Brain pericyte (primary cell): ENCODE measurements at regions not wholly inside any gene's neighbourhood (a gene's known extent, or its start where the extent isn't known, plus 50 kb on each side); places are given as distances from the start of the nearest gene placed in this dataset.

Source experiments
- DNase-seq: peaks from one replicate; pipeline ENCODE4 v3.0.0-alpha.2; 2012; ENCODE audit warnings: low read depth, low spot score

DNA sequence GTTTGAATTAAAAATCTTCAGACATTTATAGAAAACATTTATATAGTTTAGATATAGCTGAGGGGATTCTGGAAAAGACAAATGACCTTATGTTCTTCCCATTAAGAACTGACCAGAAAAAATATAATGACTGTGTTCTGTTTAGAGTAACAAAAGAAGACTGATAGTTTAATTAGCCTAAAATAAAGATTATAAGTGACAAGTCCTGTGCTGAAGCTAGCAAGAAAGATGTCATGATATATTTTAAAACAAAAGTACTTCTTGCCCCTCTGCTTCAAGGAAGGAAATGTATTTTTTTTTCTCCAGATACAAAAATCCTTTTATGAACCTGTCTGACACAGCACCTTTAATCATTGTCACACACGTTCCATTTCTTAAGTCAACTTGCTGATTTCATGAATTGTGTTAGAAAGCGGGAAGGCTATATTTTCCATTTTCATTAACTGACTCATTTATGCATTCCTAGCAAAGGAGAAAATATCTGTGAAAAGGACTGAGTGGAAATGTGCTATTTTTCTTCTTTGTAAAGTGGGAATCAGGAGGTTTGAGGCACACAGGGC is 690.7 kb upstream of the GOT2 start:
- DNase-seq = no peak

DNA sequence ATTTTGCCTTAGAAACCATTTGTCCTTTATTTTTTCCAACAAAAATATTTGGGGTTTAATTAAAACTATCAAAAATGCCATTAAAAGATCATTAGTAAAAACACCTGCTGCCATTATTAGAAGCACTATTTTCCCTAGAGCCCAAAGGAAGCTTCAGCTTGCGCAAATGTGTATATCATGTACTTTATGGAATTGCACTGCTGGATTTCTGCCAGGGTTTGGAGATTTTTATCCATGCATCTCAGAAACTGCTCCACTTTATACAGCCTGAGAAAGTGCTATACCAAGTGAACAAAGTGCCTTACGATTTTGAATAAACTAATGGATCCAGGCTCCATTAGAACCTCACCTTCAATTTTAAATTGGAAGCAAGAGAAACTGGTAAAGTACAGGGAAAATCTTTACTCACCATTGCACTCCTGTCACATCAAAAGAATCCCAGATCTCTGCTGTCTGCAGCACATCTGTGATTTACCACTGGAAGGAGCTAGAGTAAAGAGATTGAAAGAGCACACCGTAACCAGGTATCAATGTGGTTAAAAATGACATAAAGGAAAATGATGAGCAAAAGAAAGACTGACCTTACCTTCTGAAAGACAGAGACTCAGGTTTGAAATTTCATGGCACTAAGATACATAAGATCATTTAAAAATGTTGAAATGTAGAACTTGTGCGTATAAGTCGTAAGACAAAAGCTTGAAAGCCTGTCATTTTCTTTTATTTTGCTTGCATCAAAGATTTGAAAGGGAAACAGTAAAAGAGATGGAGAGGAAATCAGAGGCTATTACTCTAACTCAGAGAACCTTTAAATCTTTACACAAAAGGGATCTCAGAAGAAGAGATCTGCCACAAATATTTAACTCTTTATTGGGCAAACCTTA is 678.1 kb upstream of the GOT2 start:
- DNase-seq = no peak

DNA sequence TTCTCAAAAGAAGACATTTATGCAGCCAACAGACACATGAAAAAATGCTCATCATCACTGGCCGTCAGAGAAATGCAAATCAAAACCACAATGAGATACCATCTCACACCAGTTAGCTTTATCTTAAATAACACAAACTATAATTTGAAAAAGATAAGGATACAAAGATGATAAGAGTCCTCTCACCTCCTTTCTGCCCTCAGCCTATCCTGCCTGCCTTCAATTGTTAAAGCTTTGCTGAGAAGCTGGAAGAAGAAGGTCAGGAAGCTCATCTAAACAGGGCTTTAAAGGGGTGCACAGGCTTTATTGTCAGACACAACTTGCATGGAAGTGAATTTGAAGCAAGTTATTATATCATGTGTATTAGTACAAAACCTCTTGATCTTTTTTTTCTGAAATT is 676.3 kb upstream of the GOT2 start:
- DNase-seq = no peak

DNA sequence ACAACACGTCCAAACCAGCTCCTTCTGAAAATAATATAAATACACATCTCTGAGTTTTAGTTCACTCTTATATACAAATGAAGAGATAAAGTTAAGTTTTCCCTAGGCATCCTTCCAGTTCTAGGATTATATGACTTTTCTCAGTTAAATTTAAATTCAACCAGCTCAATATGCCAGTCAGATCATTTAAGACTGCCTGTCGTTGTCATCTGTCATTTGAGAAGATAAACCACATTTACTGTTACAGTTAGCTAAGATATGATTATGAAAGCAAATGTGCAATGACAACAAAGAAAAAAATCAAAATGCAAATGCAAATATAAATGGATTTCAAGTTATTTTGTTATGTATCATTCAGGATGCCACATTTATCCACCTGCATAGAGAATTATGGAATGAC is 671.7 kb upstream of the GOT2 start:
- no peak for DNase-seq

DNA sequence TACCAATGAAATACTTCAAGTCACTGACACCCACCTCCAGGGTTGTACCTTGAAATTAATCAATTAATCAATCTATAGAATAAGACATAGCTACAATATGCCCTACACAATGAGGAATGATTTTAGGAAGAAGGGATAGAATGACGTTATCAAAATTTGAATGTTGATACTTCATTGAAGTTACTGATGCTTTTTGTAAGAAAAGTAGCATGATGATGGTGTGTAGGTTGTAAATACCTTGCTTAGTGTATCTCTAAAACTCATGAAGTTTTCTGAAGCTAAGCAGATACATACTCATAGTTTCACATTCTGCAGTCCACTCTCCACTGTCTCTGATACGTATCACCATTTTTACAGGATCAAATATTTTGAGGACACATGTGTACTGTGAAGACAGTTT is 670.4 kb upstream of the GOT2 start:
- no peak for DNase-seq

DNA sequence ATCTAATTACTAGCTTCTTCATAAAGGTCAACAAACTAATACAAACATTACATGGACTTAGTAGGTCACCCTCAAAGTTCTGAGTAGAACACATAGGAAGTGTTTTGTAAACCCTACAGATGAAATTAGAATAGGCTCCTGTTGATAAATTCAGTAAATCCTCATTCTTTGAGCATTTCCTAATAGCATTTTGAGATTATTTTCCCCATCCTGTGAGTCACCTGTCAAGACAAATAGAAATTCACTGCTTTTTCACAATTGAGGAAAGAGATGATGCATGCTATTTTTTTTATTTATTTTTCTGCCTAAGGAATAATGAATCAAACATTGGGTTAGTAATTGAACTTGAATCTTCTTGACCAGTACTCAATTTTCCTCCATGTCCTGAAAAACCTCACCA is 666.7 kb upstream of the GOT2 start:
- DNase-seq = no peak

DNA sequence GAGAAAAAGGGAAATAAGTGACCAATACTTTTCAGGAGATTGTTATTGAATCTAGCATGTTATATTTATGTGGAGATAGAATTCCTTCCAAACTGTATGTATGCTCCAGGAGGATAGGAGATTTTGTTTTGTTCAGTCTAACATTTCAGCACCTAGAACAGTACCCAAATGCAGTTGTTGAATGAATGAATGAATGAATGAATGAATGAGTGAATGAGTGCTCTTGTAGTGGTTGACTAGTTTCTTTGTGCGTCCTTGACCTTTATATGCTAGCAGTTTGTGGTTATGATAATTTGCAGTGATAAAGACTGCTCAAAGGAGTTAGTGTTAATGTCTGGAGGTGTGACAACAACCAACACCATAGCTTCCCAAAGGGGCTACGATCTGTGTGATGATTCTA is 663.5 kb upstream of the GOT2 start:
- DNase-seq = no peak

DNA sequence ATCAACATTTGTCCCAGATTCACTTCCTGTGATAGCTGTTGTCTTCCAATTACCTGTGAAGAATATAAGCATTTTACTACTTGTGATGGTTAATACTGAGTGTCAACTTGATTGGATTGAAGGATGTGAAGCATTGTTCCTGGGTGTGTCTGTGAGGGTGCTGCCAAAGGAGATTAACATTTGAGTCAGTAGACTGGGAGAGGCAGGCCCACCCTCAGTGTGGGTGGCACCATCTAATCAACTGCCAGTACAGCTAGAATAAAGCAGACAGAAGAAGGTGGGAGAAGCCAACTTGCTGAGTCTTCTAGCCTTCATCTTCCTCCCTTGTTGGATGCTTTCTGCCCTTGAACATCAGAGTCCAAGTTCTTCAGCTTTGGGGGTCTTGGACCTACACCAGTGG is 660.4 kb upstream of the GOT2 start:
- no peak for DNase-seq

DNA sequence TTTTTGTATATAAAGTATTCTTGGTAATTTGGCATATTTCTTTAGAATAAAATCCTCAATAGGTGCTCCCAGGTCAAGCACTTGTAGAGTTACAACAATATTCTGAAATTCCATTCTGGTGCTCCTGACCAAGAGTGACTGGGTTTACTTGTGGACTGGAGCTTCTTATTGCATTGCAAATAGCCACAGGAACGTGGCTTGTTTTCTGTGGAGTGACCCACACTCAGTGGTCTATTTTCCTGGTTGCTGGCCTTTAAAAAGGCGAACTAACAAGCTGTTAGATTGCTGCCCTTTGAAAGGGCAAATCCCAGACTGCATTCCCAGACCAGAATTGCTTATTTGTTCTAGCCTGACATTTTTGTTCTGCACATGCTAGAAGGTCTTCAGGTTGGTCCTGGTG is 658.8 kb upstream of the GOT2 start:
- no peak for DNase-seq

DNA sequence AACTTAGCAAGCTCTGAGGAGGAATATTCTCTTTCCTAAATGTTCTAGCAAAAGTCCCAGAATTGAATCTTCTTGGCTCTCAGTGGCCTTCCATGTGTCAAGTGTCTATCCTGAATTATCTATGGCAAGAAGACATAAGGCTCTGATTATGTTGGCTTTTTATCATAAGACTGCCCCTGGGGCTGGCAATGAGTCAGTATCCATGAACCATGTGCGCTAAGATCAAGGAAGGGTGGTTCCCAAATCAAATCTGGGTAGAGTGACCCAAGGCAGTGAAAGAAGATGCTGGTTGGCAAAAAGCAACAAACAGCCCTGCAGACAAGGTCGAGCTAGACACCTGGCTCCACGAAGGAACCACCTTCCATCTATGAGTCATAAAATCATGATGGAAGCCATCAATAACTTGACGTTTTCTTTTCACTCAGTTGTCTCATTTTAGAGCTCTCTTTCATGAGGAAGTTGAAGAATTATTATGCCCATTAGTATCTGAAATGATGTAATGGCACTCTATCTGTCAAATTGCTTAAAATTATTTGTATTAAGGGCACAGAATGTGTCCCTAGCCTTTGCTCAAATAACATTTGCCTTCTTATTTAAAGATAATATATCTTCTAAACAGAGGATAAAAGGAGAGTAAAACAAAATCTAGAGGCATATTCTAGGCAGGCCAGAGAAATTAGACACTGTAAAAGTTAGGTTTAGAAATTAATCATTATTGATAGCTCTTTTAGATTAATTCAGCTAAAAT is 657.7 kb upstream of the GOT2 start:
- DNase-seq = no peak

DNA sequence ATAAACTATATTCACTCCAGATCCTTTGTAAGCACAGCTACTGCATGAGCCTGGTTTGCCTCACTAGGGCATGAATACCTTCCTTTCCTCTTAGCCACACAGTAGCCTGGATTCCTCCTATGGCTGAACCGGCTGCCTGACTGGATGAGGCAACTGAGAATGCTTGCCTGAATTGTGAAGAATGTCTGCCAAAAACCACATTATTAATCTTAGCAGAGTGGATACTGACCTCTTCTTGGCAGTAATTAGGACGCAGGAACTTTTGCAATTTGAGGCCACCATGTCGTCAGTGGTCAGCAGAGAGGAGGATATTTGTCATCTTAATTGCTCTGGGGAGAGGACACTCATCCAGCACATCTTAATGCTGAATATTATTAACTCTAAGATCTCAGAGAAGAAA is 651.8 kb upstream of the GOT2 start:
- DNase-seq = no peak

DNA sequence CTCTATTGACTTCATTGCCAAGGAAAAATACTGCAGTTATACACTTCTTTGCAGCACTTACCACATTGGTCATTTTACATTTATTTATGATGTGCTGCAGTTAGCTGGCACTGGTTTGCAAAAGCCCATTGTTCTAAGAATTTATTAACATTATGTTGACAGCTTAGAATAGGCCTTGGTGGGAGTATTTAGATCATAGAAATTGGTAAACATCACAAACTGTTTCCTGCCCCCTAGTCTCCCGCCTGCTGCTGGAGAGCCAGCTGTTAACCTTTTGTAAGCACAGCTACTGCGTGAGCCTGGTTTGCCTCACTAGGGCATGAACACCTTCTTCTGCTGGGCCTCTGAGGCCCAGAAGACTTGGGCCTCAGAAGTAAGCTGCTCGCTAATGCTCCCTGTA is 651.4 kb upstream of the GOT2 start:
- no peak for DNase-seq

DNA sequence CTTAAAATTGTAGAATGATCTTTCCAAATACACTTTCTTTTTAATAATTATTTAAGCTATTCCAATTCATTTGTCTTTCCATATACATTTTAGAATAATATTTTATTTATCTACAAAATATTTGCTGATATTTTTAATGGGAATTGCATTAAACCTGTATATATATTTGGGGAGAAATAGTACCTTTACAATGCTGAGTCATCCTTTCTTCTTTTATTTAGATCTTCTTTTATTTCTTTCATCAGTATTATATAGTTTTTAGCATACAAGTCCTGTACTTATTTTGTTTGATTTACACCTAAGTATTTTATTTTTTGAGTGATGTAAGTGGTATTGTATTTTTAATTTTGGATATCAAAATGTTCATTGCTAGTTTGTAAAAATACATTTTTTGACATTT is 639.5 kb upstream of the GOT2 start:
- DNase-seq = no peak

DNA sequence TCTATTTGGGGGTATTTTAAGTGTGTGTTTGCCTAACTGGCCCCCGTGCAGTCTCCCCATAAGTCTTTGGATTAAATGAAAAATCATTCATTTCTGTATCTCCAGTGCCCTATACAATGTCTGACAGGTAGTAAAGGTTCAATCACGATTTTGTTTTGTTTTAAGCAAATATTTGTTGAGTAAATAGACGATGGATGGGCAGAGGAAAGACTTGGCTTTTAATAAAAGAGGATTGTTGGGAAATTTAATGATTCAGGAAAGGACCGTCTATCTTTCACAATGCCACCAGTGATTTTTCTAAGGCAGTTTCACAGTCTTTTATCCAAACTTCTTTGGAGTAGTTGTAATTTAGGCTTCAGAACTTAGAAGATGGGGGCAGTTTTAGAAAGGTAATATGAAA is 636.6 kb upstream of the GOT2 start:
- no peak for DNase-seq

DNA sequence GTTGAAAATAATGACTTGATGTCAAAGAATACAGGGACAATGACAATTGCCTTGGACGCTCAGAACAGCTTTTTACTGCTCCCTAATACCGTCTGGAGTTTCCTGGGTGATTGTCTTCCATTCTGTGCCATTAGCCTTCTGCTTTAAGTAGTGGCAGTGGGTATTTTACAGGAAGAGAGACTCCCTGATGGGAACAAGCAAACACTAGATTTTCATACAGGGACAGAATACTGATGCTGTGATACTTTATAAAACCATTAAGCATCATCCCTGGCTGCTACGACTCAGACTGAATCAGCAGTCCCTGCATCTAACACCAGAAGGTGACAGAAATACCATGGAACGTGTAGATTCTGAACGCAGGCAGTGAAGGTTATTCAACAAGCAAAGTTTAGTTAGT is 635.4 kb upstream of the GOT2 start:
- no peak for DNase-seq

DNA sequence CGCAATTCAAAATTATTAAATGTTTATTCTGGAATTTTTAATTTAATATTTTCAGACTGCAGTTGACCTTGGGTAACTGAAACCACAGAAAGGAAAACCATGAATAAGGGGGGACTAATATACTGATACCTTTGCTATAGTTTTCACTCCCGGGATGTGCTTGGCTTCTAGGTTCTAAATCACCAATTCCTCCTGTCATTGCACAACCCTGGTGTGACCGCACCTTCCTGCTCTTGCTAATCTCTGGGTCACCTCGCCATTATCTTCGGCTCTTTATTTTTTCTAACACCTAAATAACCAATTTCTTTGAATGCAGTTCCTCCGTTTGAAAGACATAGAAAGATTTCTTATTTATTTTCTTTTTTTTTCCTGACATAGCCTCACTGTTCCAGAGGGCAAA is 634.5 kb upstream of the GOT2 start:
- DNase-seq = no peak

DNA sequence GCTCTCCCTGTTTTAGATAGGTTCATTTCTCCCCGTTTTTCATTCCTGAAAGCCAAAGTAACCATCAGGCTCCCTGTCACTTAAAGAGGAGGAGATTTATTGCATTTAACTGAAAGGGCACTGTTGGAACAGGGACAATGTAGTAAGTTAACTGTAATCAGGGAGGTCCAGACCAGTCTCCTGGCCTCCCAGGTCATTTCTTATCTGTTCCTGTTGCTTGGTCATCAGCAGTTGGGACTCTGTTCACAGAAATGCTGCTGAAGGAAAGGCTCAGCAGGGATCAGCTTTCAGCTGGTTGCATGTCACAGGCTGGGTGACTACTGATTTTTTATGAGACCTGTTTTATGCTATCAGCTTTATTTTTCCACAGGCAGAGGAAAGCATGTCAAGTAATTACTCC is 622.6 kb upstream of the GOT2 start:
- DNase-seq = no peak

DNA sequence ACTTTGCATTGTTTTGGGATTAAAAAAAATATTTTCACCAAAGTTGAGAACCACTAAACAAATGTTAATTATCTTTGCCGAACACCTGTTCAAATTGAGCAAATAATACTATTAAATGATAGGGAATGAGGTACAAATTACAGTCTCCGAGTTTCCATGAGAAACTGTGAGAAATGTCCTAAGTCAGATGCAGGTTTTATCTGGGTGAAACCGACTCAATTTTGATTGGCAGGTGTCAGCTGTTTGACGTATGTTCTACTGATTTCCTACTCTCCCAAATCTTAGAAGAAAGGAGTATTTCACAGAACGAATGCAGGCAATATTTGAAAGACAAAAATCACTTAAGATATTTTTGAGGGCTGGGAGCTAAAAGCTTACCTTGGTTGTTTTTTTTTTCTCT is 622.0 kb upstream of the GOT2 start:
- DNase-seq = no peak

DNA sequence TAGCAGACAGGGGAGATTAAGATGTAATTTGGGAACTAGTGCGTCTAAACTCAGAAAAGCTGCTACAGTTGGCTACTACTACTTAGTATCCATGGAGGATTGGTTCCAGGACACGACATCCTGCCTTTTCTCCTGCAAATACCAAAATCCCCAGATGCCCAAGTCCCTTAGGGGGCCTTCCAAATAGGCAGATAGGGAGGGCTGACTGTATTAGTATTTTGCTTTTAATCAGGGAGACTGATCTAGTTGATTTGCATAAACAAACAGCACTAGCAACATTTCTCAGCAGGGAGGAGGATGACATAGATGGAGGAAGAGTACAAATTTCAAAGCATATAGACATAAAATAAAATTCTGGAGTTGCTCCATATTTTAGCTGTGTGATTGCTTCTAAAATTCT is 621.6 kb upstream of the GOT2 start:
- no peak for DNase-seq

DNA sequence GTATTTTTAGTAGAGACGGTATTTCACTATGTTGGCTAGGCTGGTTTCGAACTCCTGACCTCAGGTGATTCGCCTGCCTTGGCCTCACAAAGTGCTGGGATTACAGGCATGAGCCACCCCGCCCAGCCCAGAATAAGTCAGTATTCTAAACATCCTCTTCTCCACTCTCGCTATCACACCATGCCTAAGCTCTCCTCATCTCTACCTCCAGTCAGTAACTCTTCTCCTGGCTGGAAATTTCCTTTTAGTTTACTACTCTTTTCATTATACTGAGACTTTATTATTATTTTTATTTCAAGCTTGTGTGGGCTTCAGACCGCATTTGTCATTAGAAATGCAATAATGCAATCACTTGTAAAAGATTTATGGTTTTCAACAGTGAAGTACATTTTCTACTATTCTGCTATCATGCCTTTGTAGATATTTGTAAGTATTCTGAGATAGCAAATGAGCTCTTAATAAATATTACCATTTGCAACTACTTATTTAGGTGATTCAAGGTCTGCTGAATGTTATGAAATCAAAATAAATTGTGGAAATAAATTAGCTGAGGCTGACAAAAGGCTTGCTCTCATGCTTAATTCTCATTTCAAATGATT is 617.3 kb upstream of the GOT2 start:
- no peak for DNase-seq

DNA sequence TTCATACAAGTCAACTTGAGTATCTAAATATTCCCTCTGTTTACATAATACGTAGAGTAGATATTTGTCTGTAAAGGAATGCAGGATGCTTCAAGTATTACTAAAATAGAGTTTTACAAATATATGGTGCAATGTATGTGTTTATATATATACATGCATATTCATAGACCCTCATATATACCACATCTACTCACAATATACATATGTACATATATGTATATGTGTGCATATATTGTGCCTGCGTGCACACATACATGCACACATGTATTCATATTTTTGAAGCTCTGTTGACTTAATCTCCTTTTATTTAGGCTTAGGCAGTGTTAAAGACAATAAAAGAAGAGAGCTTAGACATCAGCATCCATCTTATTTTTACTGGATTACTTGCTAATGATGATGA is 616.6 kb upstream of the GOT2 start:
- DNase-seq = no peak

DNA sequence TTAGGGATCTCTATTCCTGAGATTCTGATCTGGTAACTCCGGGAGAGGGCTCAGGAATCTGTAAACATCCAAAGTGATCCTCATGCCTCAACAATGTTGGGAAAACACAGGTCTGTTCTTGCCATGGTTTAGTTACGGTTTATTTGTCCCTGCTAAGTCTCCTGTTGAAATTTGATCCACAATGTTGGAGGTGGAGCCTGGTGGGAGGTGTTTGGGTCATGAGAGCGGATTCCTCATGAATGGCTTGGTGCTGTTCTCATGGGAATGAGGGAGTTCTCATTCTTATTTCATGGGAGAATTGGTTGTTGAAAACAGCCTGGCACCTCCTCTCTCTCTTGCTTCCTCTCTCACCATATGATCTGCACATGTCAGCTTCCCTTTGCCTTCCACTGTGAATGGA is 608.6 kb upstream of the GOT2 start:
- no peak for DNase-seq

DNA sequence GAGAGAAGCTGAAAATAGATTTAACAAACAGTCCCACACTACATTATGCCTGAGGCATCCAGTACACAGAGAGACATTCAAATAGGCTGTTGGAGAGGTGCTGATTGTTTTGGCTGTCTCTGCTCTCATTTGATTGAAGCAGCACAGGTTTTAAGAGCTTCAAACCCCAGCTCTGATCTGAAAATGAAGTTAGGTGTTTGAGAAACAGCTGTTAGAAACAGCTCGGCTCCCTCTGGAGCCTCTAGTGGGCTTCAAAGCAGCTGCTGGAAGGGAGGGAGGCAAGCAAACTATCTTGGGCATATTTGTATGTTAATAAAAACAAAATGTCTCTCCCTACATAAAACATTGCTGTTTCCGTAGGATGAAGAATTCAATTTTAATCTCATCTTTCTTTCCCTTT is 607.3 kb upstream of the GOT2 start:
- DNase-seq = no peak
